Motor neuron (in vitro differentiated cells): ENCODE measurements at regions not wholly inside any gene's neighbourhood (a gene's known extent, or its start where the extent isn't known, plus 50 kb on each side); places are given as distances from the start of the nearest gene placed in this dataset.
"Not testable (repeated sequence)": the region's sequence is repeated elsewhere in the genome, so short reads cannot be mapped to it uniquely, and the experiment has no call there.

Experiments
- ATAC-seq, 8 experiments: fragments of 200-7000 bp; cut with Tn5 transposase; replicated peaks in 6 of 8; 2 replicates each; pipeline ENCODE4 v1.8.0; 2021; ENCODE audit warnings: mild to moderate bottlenecking in 8 of 8, moderate library complexity in 8 of 8
- H3K27ac ChIP-seq, 2 donors: fragments of 250-450 bp; sonication (Bioruptor Pico); 2 replicates each; pipeline ENCODE4 v1.9.0; 2021; ENCODE audit warnings: antibody characterized with exemption in 2 of 2, mild to moderate bottlenecking in 2 of 2, moderate library complexity in 1 of 2
- H3K4me1 ChIP-seq, 2 donors: fragments of 250-450 bp; sonication (Bioruptor Pico); replicated peaks in 1 of 2; 2 replicates each; pipeline ENCODE4 v1.6.1; 2021; ENCODE audit warnings: antibody characterized with exemption in 2 of 2, mild to moderate bottlenecking in 2 of 2, moderate library complexity in 1 of 2
- H3K4me3 ChIP-seq, 5 donors: fragments of 250-450 bp; sonication (Bioruptor Pico); 2 replicates each; pipeline ENCODE4 v1.9.0; 2021; ENCODE audit warnings: antibody characterized with exemption in 5 of 5, mild to moderate bottlenecking in 5 of 5, moderate library complexity in 4 of 5
- WGBS, 10 experiments: fragments of 450-650 bp; shearing (Covaris generic); methylation state at CpG; one replicate each; pipeline ENCODE4 v1.0.0; 2022; 5-methylcytosine and 5-hydroxymethylcytosine counted together
- in situ Hi-C, 9 experiments: fragments of 400-800 bp; cut with MboI; loops; one replicate each; pipeline ENCODE4 v1.15.0; 2021; ENCODE audit warnings: low sequenced_read_pairs in 9 of 9, low pct_unique_long_range_greater_than_20kb in 2 of 9; ENCODE audit not compliant: unreplicated experiment in 9 of 9

DNA sequence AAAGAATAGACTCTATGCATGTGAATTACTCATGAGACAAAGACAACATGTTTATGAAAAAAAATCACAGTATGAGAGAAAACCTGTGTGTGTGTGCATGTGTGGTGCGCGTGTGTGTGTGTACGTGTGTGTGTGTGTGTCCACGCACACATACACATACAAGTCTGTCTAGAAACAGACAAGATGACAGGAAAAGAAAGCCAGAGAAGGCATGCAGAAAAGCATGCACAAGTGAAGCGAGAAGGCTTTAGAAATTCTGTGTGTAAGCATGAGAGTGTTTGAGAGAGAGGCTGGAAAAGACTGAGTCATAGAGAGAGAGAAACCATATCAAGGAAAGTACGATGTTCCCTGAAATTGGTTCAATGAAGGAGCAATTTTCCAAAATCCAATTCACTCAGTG, 566.4 kb upstream of the C16orf82 start:
- ATAC-seq: no peak
- 35 to 94% (median 65%) methylated on average over 2 to 6 of the region's 6 CpGs; no CpG with 5 or more reads in 2 of the 10 experiments for WGBS, 10 experiments
- in situ Hi-C loops: no loop called here
- Histone ChIP-seq H3K4me1 (peaks cover 0 to 2% of the 10 kb centered on the region in 2 donors), H3K27ac (no peak overlapping the region), H3K4me3 (no peak overlapping the region)

DNA sequence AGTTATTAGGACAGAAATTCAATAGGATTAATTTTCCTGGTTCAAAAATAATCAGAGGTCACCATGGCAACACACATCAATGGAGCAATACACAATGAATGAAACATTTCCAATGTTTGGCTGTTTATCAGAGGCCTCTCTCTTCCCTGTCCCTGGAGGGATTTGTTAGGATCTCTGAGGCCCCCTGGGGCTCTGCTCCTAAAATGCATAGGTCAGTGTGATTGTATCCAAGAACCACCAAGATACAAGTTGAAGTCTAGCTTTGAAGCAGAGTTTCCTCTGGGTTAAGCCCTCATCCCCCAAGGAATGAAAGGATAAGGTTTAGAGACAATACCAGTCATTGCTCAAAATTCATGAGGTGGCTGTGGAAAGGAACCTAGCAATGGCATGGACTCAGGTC, 561.2 kb upstream of the C16orf82 start:
- no peak for ATAC-seq
- in situ Hi-C loops: no loop called here
- Histone ChIP-seq H3K27ac (no peak overlapping the region), H3K4me3 (no peak overlapping the region), H3K4me1 (peaks cover 2 to 6% of the 10 kb centered on the region in 2 donors)

DNA sequence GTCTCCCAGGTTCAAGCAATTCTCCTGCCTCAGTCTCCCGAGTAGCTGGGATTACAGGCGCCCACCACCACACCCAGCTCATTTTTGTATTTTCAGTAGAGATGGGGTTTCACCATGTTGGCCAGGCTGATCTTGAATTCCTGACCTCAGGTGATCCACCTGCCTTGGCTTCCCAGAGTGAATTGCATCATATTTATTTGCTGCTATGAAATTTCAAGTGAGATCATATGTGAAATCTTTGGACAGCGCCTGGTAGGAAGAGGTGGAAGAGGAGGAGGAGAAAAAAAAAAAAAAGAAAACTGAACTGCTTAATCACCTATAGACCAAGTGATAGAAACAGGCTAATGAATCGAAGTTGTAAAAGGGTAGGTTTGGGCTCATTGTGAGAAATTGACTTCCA, 557.8 kb upstream of the C16orf82 start:
- in situ Hi-C loops, H3K4me1 ChIP-seq, ATAC-seq, H3K4me3 ChIP-seq, H3K27ac ChIP-seq: not testable (repeated sequence)
- WGBS, 10 experiments: 0 to 100% (median 49%) methylated on average over 1 to 4 of the region's 4 CpGs

DNA sequence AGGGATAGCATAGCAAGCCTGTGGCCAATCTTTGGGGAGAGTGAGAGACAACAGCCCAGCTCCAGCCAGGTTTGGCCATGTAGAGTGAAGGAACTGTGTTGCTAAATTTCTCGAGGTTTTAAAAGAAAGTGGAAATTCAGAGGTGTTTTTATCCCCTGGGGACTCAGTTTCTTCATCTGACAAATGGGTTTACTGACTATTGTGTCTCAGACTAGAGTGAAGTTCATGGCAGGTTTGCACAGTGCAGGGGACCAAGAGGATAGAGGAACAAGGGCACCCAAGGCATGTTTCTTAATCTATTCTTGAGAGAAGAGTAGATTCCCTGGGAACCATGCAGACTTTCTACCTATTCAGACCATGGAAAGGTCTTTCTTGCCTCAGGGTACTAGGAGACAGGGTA, 555.8 kb upstream of the C16orf82 start:
- WGBS, 10 experiments: 0 to 67% (median 60%) methylated on average over 1 of the region's 1 CpG; no CpG with 5 or more reads in 7 of the 10 experiments
- H3K27ac ChIP-seq: no peak overlapping the region
- ATAC-seq: no peak
- in situ Hi-C loops: no loop called here
- peaks cover under 1 to 4% of the 10 kb centered on the region in 2 donors for H3K4me1 ChIP-seq
- no peak overlapping the region for H3K4me3 ChIP-seq

DNA sequence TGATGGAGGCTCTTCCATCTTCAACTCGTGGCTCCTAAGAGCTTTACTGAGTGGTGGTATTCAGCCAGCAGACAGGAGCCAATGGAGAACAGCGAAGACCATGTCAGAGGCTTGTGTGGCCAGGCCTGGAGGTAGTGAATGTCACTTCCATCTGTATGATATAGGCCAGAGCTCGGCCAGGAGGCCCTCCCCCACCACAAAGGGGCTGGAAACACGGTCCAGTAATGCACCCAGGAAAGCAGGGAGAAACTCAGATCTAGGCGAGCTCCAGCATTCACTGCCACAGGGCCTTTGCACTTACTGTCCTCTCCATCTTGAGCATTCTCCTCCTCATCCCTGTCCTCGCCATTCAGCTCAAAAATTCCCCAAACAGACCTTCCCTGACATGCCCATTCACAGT, 555.3 kb upstream of the C16orf82 start:
- 0 to 100% (median 4%) methylated on average over 1 to 5 of the region's 6 CpGs; no CpG with 5 or more reads in 5 of the 10 experiments for WGBS, 10 experiments
- no peak for ATAC-seq

DNA sequence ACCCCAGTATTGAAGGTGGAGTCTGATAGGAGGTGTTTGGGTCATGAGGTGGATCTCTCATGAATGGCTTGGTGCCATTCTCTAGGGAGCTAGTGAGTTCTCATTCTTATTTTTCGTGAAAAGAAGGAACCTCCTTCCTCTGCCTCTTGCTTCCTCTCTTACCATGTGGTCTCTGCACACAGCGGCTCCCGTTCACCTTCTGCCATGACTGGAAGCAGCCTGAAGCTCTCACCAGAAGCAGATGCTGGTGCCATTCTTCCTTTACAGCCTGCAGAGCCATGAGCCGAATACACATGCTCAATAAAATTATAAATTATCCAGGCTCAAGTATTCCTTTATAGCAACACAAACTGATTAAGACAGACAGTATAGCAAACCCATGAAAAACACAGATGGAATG, 545.1 kb upstream of the C16orf82 start:
- Histone ChIP-seq H3K4me3 (no peak overlapping the region), H3K27ac (no peak overlapping the region), H3K4me1 (no peaks in the 10 kb centered on the region)
- no peak for ATAC-seq
- WGBS, 10 experiments: 0 to 90% (median 47%) methylated on average over 2 to 4 of the region's 4 CpGs; no CpG with 5 or more reads in 3 of the 10 experiments
- in situ Hi-C loops: no loop called here

More for the DNA sequence above, 555.3 kb upstream of the C16orf82 start:
- in situ Hi-C loops: no loop called here
- Histone ChIP-seq H3K4me1 (peaks cover 0 to 4% of the 10 kb centered on the region in 2 donors), H3K4me3 (no peak overlapping the region), H3K27ac (no peak overlapping the region)

DNA sequence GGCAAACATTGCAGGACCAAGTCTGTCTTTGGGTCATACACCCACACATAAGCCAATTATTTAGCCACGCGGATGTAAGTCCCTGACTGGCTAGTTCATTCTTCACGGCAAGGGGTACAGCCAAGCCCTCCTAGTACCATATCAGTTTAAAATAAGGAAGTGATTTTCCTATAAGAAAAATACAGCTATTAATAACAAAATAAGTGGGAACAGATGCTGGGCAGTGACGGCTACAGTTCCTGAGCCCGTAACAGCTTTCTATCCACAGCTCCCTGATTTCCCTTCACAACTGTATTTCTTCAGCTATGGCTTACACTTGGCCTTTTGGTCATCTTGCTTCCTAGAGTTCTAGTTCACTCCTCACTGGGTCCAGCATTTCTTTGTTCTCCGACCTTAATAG, 542.4 kb upstream of the C16orf82 start:
- H3K27ac ChIP-seq: no peak overlapping the region
- in situ Hi-C loops: no loop called here
- ATAC-seq: no peak
- H3K4me1 ChIP-seq: no peaks in the 10 kb centered on the region
- WGBS, 10 experiments: 0 to 92% (median 43%) methylated on average over 3 to 6 of the region's 6 CpGs; no CpG with 5 or more reads in 2 of the 10 experiments
- no peak overlapping the region for H3K4me3 ChIP-seq

DNA sequence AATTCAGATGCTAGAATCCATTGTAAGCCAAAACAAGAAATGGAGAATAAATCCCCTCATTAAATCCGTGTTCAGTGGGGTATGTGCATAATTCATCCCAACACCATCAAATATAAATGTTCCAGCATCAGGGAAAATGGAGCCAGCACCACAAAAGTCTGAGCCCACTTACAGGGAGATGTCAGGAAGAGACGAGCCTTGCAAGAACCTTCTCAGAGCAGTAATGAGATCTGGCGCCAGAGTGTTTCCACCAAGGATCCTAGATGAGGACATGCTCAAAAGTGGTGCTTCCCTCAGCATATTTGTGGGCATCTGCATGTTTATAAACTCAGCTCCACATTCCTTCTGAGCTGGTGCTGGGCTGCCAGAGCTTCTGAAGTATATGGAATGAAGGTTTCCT, 541.9 kb upstream of the C16orf82 start:
- in situ Hi-C loops: no loop called here
- ATAC-seq: no peak
- no peak overlapping the region for H3K27ac ChIP-seq
- 0 to 80% (median 54%) methylated on average over 1 to 3 of the region's 3 CpGs; no CpG with 5 or more reads in 4 of the 10 experiments for WGBS, 10 experiments
- no peak overlapping the region for H3K4me3 ChIP-seq
- H3K4me1 ChIP-seq: no peaks in the 10 kb centered on the region

DNA sequence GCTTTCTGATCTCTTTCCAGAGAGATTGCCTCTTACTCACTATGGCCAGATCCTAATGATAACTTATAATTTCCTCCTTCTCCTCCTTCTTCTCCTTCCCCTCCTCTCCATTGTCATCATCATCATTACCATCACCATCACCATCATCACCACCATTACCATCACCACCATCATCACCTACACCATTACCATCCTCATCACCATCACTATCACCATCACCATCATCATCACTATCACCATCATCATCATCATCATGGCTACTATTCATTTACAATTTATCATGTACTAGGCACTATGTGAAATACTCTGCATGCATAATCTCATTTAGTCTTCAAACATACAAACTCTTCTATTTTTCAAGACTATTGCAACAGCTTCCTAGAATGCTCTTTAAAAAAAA, 540.9 kb upstream of the C16orf82 start:
- no peak overlapping the region for H3K4me3 ChIP-seq
- in situ Hi-C loops: no loop called here
- H3K27ac ChIP-seq: no peak overlapping the region
- no peak for ATAC-seq
- no peaks in the 10 kb centered on the region for H3K4me1 ChIP-seq

DNA sequence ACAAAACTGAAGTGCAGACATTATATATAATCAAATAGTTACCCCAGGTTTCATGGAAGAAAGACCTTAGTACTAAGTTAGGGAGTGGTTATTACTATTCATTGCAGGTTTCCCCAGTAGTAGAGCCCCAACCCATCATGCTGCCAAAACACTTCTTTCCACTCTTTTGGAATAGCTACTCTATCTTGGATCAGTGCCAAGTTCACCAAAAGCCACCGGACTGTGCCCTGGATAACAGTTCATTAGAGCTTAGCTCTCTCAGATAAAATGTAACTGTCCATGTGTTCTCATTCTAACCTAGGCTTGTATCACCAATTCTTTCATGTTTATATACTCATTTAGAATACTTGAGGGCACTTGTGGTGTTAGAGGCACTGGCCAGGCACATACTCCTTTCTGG, 540.1 kb upstream of the C16orf82 start:
- 0 to 100% (median 50%) methylated on average over 1 of the region's 1 CpG; no CpG with 5 or more reads in 5 of the 10 experiments for WGBS, 10 experiments
- ATAC-seq: no peak
- no peak overlapping the region for H3K4me3 ChIP-seq
- H3K27ac ChIP-seq: no peak overlapping the region
- in situ Hi-C loops: no loop called here
- H3K4me1 ChIP-seq: no peaks in the 10 kb centered on the region

DNA sequence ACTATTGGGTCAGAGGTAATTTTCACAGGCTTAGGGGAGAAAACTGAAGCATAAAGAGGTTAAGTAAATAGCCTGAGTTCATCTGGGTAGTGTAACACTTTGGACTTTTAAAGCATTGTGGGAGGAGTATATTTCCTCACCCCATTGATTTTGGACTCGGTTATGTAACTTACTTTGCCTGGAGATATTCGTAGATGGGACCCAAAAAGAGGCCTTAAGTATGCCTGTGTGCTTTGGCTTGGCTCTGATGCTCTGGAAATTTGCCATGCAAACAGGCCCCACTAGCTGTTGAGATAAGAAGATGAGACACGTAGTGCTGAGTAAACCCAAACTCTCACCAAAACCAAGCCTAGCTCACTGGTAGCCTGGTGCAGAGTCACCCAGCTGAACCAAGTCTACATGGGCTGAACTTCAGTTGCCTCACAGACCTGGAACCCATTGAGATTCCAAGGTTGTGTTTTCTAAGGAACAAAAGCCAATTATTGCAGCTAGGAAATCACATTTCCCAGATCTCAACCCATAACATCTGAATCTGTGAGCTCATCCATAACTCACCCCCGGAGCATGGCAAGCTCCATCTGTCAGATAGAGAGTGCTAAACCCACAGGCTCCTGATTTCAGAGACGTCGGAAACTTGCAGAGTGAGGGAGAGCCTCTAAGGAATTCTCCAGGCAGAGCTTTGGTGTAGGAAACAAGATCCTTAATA, 536.0 kb upstream of the C16orf82 start:
- H3K27ac ChIP-seq: no peak overlapping the region
- no peak overlapping the region for H3K4me3 ChIP-seq
- no peak for ATAC-seq
- WGBS, 10 experiments: 0 to 83% (median 25%) methylated on average over 1 to 6 of the region's 6 CpGs; no CpG with 5 or more reads in 2 of the 10 experiments
- in situ Hi-C loops: no loop called here
- no peaks in the 10 kb centered on the region for H3K4me1 ChIP-seq

DNA sequence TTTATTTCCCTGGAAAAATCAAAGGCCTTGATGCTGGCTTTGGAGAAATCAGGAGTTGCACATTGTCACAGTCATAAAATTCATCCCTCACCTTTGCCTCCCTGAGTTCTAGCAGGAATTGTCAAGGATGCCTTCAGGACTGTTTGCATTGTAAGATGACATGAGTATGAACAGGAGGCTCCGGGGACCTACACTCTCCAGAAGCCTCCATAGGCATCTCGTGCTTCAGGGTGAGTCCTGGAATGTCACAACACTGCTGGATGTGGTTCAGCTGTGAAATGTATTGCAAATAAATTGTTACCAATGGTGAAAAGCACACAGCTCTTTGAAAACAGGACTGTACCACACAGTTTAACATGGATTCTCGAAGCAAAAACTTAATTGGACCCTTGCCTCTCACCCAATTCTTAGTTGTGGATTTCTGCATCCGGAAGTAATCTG, 535.4 kb upstream of the C16orf82 start:
- Histone ChIP-seq H3K4me3 (no peak overlapping the region), H3K27ac (no peak overlapping the region), H3K4me1 (no peaks in the 10 kb centered on the region)
- WGBS, 10 experiments: 0 to 100% (median 40%) methylated on average over 1 to 4 of the region's 4 CpGs; no CpG with 5 or more reads in 1 of the 10 experiments
- in situ Hi-C loops: no loop called here
- ATAC-seq: no peak

DNA sequence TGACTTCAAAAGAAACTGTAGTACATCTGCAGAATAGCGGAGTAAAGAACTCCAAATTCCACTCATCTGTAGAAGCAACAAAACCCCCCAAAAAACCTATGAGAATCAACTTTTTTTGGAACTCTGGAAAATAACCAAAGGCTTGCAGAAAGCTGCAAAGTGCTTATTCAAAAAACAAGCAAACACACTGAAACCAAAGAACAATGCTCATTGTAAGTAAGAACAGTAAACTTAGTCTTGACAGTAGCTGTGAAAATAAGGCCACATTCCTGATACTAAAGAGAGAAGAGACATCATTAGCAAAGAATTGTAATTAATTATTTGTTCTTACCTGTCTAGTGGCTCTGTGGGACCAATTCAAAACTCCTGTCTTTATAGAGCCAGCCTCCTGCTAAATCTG, 534.3 kb upstream of the C16orf82 start:
- ATAC-seq: no peak
- no peak overlapping the region for H3K4me3 ChIP-seq
- 0 to 100% (median 38%) methylated on average over 1 of the region's 1 CpG; no CpG with 5 or more reads in 2 of the 10 experiments for WGBS, 10 experiments
- no peak overlapping the region for H3K27ac ChIP-seq
- H3K4me1 ChIP-seq: no peaks in the 10 kb centered on the region
- in situ Hi-C loops: no loop called here

DNA sequence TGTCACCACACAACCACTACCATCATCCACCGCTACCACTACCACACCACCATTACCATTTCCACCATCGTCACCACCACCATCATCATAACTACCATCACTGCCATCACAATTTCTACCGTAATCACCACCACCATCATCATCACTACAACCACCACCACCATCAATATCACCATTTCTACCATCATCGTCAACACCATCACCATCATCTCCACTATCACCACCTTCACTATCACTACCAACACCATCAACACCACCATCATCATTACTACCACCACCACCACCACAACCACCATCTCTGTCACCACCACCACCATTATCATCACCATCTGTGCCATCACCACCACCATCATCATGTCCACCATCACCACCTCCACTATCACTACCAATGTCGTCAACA, 524.5 kb upstream of the C16orf82 start:
- Histone ChIP-seq H3K4me1 (no peaks in the 10 kb centered on the region), H3K27ac (no peak overlapping the region), H3K4me3 (no peak overlapping the region)
- 15 to 95% (median 71%) methylated on average over 1 to 5 of the region's 5 CpGs for WGBS, 10 experiments
- no peak for ATAC-seq
- in situ Hi-C loops: no loop called here
